Fibroblast of villous mesenchyme (primary cell): ENCODE measurements at regions not wholly inside any gene's neighbourhood (a gene's known extent, or its start where the extent isn't known, plus 50 kb on each side); places are given as distances from the start of the nearest gene placed in this dataset.

Source experiments
- DNase-seq: peaks from one replicate; pipeline ENCODE4 v3.0.0-alpha.2; 2010; ENCODE audit warnings: low read depth
- H3K4me3 ChIP-seq: 2 replicates; pipeline ENCODE4 v1.5.1; 2011; ENCODE audit warnings: low read depth, mild to moderate bottlenecking, low read length
- CTCF ChIP-seq: IDR thresholded peaks from 2 replicates; pipeline ENCODE4 v1.5.1; 2012; ENCODE audit warnings: low read depth, mild to moderate bottlenecking, low read length; ENCODE audit not compliant: insufficient read depth

- TF ChIP-seq CTCF, result no peak
- DNase-seq, result no peak
- H3K4me3 ChIP-seq, result no peak overlapping the region
Measured at GRCh38 chr9:118871531-118871930, 497.7 kb downstream of the BRINP1 start.

- H3K4me3 ChIP-seq, result no peak overlapping the region
- no peak for TF ChIP-seq CTCF
- DNase-seq, result peak; percentile 49
Measured at GRCh38 chr9:118882684-118883083, 486.6 kb downstream of the BRINP1 start.

GRCh38 chr9:118883411-118883810, 485.8 kb downstream of the BRINP1 start:
- DNase-seq, result no peak
- H3K4me3 ChIP-seq, result no peak overlapping the region
- no peak for TF ChIP-seq CTCF

- DNase-seq, result no peak
- H3K4me3 ChIP-seq, result no peak overlapping the region
- no peak for TF ChIP-seq CTCF
Measured at GRCh38 chr9:118891213-118891612, 478.0 kb downstream of the BRINP1 start.

DNA sequence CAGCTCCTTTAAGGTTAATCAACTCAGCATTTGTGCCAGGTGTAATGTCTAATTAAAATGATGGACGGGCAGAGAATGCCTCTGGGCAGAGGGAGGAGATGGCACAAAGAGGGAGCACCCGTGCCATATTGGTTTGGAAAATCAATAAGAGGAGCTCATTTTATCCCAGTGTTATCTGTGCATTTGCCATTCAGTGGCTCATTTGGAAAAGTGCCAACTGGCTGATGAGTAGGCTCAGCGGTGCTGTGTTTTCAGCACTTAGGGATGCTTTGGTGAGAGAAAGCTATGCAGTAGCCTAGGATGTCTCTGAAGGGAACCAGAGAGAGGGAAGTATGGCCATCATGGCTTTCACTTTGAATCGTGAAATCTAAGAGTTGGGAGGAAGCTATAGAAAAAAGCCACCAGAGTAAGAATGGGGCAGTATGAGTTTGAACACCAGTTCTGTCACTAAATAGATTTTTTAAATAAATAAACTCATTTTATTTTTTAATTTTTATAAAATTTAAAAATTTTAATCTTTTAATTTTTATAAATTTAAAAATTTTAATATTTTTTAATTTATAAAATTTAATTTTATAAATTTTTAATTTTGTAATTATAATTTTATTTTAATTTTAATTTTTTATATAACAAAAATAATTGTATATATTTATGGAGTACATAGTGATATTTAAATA, 472.8 kb downstream of the BRINP1 start:
- TF ChIP-seq CTCF, result no peak
- no peak overlapping the region for H3K4me3 ChIP-seq
- no peak for DNase-seq

- H3K4me3 ChIP-seq, result no peak overlapping the region
- no peak for DNase-seq
- TF ChIP-seq CTCF, result no peak
Measured at GRCh38 chr9:118918180-118918579, 451.1 kb downstream of the BRINP1 start.

- H3K4me3 ChIP-seq, result no peak overlapping the region
- DNase-seq, result no peak
- no peak for TF ChIP-seq CTCF
Measured at GRCh38 chr9:118928722-118929121, 440.5 kb downstream of the BRINP1 start.
